PC-3 (cell line): ENCODE measurements at regions not wholly inside any gene's neighbourhood (a gene's known extent, or its start where the extent isn't known, plus 50 kb on each side); places are given as distances from the start of the nearest gene placed in this dataset.
"Not testable (repeated sequence)": the region's sequence is repeated elsewhere in the genome, so short reads cannot be mapped to it uniquely, and the experiment has no call there.

Experiments
- ATAC-seq: fragments of 200-7000 bp; cut with Tn5 transposase; 2 replicates; pipeline ENCODE4 v1.9.1; 2020; ENCODE audit warnings: mild to moderate bottlenecking, moderate library complexity
- BruUV-seq: library from RNA; stranded (reverse); fragments of 400-500 nt; replicated peaks from 2 replicates; lab custom pipeline; 2021; lab: Mats Ljungman, UMichigan
- CTCF ChIA-PET: fragments of 300-600 bp; sonication (Branson Sonifier 250); formaldehyde crosslinking; loops from one replicate; lab custom pipeline; 2022; ENCODE audit warnings: antibody characterized with exemption; lab: Charles Lee
- POLR2A ChIA-PET: fragments of 300-600 bp; sonication (Branson Sonifier 250); formaldehyde crosslinking; loops from one replicate; lab custom pipeline; 2022; ENCODE audit warnings: antibody characterized with exemption; ENCODE audit not compliant: unreplicated experiment; lab: Charles Lee
- DNase-seq: peaks from one replicate; pipeline ENCODE4 v3.0.0-alpha.2; 2015
- H2AFZ ChIP-seq: fragments of 300-600 bp; sonication (generic); 2 replicates; pipeline ENCODE4 v1.6.0; 2016; ENCODE audit warnings: antibody characterized with exemption, low read length
- H3F3A ChIP-seq: fragments of 300-600 bp; sonication (generic); one replicate; pipeline ENCODE4 v1.6.0; 2017; ENCODE audit warnings: antibody characterized with exemption, low read length, control low read depth, mild to moderate bottlenecking; ENCODE audit not compliant: unreplicated experiment
- H3K27ac ChIP-seq: fragments of 300-600 bp; sonication (generic); 2 replicates; pipeline ENCODE4 v1.5.1; 2016; ENCODE audit warnings: mild to moderate bottlenecking, low read length
- H3K27me3 ChIP-seq: fragments of 300-600 bp; sonication (generic); 2 replicates; pipeline ENCODE4 v1.6.1; 2016; ENCODE audit warnings: low read length, mixed read lengths
- H3K36me3 ChIP-seq: fragments of 300-600 bp; sonication (generic); 2 replicates; pipeline ENCODE4 v1.6.1; 2016; ENCODE audit warnings: low read depth, mixed run types, low read length, mixed read lengths
- H3K4me1 ChIP-seq: fragments of 300-600 bp; sonication (generic); 2 replicates; pipeline ENCODE4 v1.5.1; 2016; ENCODE audit warnings: low read length; ENCODE audit not compliant: insufficient read depth
- H3K4me2 ChIP-seq: fragments of 300-600 bp; sonication (generic); 2 replicates; pipeline ENCODE4 v1.6.0; 2016; ENCODE audit warnings: low read length
- H3K4me3 ChIP-seq: fragments of 300-600 bp; sonication (generic); 2 replicates; pipeline ENCODE4 v1.5.1; 2016; ENCODE audit warnings: mild to moderate bottlenecking, low read length, mixed read lengths
- H3K79me2 ChIP-seq: fragments of 300-600 bp; sonication (generic); 2 replicates; pipeline ENCODE4 v1.6.1; 2017; ENCODE audit warnings: low read length, mixed read lengths
- H3K9ac ChIP-seq: fragments of 300-600 bp; sonication (generic); 2 replicates; pipeline ENCODE4 v1.6.0; 2016; ENCODE audit warnings: mild to moderate bottlenecking, low read length
- H3K9me2 ChIP-seq: fragments of 300-600 bp; sonication (generic); replicated peaks from 2 replicates; pipeline ENCODE4 v1.6.1; 2016; ENCODE audit warnings: mixed run types, low read length, mixed read lengths
- H3K9me3 ChIP-seq: fragments of 300-600 bp; sonication (generic); 2 replicates; pipeline ENCODE4 v1.6.1; 2016; ENCODE audit warnings: low read length, mixed read lengths
- H4K20me1 ChIP-seq: fragments of 300-600 bp; sonication (generic); 2 replicates; pipeline ENCODE4 v1.6.1; 2016; ENCODE audit warnings: low read length, mixed read lengths
- EZH2 ChIP-seq: fragments of 300-600 bp; sonication (generic); IDR thresholded peaks from one replicate; pipeline ENCODE4 v1.6.1; 2017; ENCODE audit warnings: antibody characterized with exemption, mild to moderate bottlenecking, low read length; ENCODE audit not compliant: unreplicated experiment
- EZH2phosphoT487 ChIP-seq: fragments of 300-600 bp; sonication (generic); IDR thresholded peaks from 2 replicates; pipeline ENCODE4 v1.6.1; 2018; ENCODE audit warnings: mild to moderate bottlenecking, antibody characterized with exemption, low read length, borderline replicate concordance
- intact Hi-C: fragments of 100-400 bp; cut with micrococcal nuclease; formaldehyde crosslinking; loops from 2 replicates; pipeline ENCODE4 v1.9.0; 2023
- TF ChIP-seq, protein P1 (sequence below): fragments of 300-600 bp; sonication (generic); conservative IDR thresholded peaks from 2 replicates; pipeline ENCODE4 v1.5.1; 2017; ENCODE audit warnings: antibody characterized with exemption, low read depth, mild to moderate bottlenecking, low read length

DNA sequence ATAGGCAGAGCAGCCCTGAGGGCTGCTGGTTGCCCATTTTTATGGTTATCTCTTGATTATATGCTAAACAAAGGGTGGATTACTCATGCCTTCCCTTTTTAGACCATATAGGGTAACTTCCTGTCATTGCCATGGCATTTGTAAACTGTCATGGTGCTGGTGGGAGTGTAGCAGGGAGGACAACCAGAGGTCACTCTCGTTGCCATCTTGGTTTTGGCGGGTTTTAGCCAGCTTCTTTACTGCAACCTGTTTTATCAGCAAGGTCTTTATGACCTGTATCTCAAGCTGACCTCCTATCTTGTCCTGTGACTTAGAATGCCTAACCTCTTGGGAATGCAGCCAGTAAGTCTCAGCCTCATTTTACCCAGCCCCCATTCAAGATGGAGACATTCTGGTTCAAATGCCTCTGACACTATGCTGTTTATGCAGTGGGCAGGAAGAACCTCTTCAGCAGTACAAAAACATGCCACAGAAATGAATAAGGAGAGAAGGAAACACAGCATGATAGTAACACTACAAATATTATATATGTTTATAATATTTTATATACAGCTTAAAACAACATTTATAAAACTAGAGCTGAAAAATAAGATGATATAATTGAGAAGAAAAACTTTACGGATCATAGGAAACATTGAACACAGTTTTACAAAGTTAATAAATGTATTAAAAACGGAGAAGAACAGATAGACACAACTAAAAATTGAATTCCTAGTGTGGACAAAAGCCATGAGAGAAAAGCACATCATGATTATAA lies 58.9 kb upstream of the SAMD5 start:
- POLR2A ChIA-PET = no interaction called here
- no peak overlapping the region for H3K9ac ChIP-seq
- intact Hi-C loops = no loop called here
- H3K27me3 ChIP-seq = no peaks in the 10 kb centered on the region
- no peaks in the 10 kb centered on the region for H3K79me2 ChIP-seq
- CTCF ChIA-PET = no interaction called here
- ATAC-seq (no peak), DNase-seq (no peak)
- H3K4me2 ChIP-seq = no peak overlapping the region
- no peak overlapping the region for H2AFZ ChIP-seq
- H3K9me2 ChIP-seq = no peaks in the 10 kb centered on the region
- no peak overlapping the region for H3K4me3 ChIP-seq
- no TSS peak for BruUV-seq
- H3K27ac ChIP-seq = no peak overlapping the region
- H3K36me3 ChIP-seq = no peaks in the 10 kb centered on the region
- H3F3A ChIP-seq = no peaks in the 10 kb centered on the region
- TF ChIP-seq EZH2 (no peak), EZH2phosphoT487 (no peak)
- TF ChIP-seq, protein P1, sequence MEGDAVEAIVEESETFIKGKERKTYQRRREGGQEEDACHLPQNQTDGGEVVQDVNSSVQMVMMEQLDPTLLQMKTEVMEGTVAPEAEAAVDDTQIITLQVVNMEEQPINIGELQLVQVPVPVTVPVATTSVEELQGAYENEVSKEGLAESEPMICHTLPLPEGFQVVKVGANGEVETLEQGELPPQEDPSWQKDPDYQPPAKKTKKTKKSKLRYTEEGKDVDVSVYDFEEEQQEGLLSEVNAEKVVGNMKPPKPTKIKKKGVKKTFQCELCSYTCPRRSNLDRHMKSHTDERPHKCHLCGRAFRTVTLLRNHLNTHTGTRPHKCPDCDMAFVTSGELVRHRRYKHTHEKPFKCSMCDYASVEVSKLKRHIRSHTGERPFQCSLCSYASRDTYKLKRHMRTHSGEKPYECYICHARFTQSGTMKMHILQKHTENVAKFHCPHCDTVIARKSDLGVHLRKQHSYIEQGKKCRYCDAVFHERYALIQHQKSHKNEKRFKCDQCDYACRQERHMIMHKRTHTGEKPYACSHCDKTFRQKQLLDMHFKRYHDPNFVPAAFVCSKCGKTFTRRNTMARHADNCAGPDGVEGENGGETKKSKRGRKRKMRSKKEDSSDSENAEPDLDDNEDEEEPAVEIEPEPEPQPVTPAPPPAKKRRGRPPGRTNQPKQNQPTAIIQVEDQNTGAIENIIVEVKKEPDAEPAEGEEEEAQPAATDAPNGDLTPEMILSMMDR = no peak
- H3K9me3 ChIP-seq = no peaks in the 10 kb centered on the region
- H4K20me1 ChIP-seq = no peaks in the 10 kb centered on the region
- H3K4me1 ChIP-seq = no peaks in the 10 kb centered on the region

DNA sequence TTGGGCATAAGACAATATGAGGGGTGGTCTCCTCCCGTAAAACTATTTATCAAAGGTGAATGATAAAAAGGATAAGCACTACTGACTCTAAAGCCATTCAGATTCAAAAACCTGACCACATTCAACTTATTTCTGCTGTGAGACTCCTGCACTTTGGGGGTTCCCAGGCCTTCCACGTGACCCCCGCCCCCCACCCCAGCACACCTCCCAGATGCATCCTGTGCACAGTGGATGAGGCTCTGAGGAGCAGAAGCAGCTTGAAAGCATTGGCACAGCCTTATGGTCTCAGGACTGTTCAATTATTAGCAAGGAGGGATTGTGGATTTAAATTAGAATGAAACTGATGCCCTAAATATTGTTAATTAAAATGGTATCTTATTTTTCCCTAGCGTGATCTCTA lies 55.1 kb upstream of the SAMD5 start:
- H3K4me1 ChIP-seq = no peaks in the 10 kb centered on the region
- ChIA-PET POLR2A (no interaction called here), CTCF (no interaction called here)
- no peak overlapping the region for H3K9ac ChIP-seq
- DNase-seq (no peak), ATAC-seq (no peak)
- no peaks in the 10 kb centered on the region for H3K9me2 ChIP-seq
- H3K27me3 ChIP-seq = no peaks in the 10 kb centered on the region
- no peaks in the 10 kb centered on the region for H3K9me3 ChIP-seq
- no peak overlapping the region for H2AFZ ChIP-seq
- no peak for TF ChIP-seq EZH2
- TF ChIP-seq, protein P1 = no peak
- TF ChIP-seq EZH2phosphoT487 = no peak
- no peaks in the 10 kb centered on the region for H4K20me1 ChIP-seq
- H3F3A ChIP-seq = no peaks in the 10 kb centered on the region
- H3K4me3 ChIP-seq = no peak overlapping the region
- no peak overlapping the region for H3K27ac ChIP-seq
- BruUV-seq = no TSS peak
- no peaks in the 10 kb centered on the region for H3K36me3 ChIP-seq
- no peak overlapping the region for H3K4me2 ChIP-seq
- intact Hi-C loops = no loop called here
- no peaks in the 10 kb centered on the region for H3K79me2 ChIP-seq

DNA sequence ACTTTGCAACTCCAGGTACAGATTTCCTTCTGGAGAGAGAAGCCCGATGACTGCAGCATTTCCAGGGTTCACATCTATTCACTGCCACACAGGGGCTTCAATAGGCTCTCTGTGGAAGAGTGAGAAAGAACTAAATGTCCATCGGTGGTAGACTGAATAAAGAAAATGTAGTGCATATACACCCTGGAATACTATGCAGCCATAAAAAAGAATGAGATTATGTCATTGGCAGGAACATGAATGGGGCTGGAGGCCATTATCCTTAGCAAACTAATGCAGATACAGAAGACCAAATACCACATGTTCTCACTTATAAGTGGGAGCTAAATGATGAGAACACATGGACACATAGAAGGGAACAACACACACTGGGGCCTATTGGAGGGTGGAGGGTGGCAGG lies 53.6 kb upstream of the SAMD5 start:
- H3K27me3 ChIP-seq, H3K9me2 ChIP-seq, DNase-seq, H4K20me1 ChIP-seq, CTCF ChIA-PET, H2AFZ ChIP-seq, H3K27ac ChIP-seq, POLR2A ChIA-PET, H3K9ac ChIP-seq, intact Hi-C loops, H3K79me2 ChIP-seq, H3K36me3 ChIP-seq, H3K4me1 ChIP-seq, H3K4me2 ChIP-seq, H3K4me3 ChIP-seq, BruUV-seq, ATAC-seq, H3K9me3 ChIP-seq, H3F3A ChIP-seq: not testable (repeated sequence)
